Neuronal stem cell (in vitro differentiated cells): ENCODE measurements at regions not wholly inside any gene's neighbourhood (a gene's known extent, or its start where the extent isn't known, plus 50 kb on each side); places are given as distances from the start of the nearest gene placed in this dataset.

Experiments used
- DNase-seq: peaks from one replicate; pipeline ENCODE4 v3.0.0-alpha.2; 2013; ENCODE audit warnings: low spot score
- H2AFZ ChIP-seq: one replicate; pipeline ENCODE4 v1.6.1; 2013; ENCODE audit warnings: mild to moderate bottlenecking, low read length, inconsistent platforms
- H2AK5ac ChIP-seq: 2 replicates; pipeline ENCODE4 v1.6.1; 2013; ENCODE audit warnings: low read depth, mild to moderate bottlenecking, inconsistent platforms, low read length, moderate library complexity, mixed read lengths
- H2BK120ac ChIP-seq: 2 replicates; pipeline ENCODE4 v1.6.1; 2013; ENCODE audit warnings: low read depth, mild to moderate bottlenecking, inconsistent platforms, low read length, moderate library complexity, mixed read lengths
- H2BK12ac ChIP-seq: one replicate; pipeline ENCODE4 v1.6.1; 2013; ENCODE audit warnings: low read length, inconsistent platforms
- H2BK15ac ChIP-seq: 2 replicates; pipeline ENCODE4 v1.6.1; 2013; ENCODE audit warnings: mild to moderate bottlenecking, low read length, inconsistent platforms, mixed read lengths
- H2BK5ac ChIP-seq: one replicate; pipeline ENCODE4 v1.6.1; 2013; ENCODE audit warnings: inconsistent platforms, mild to moderate bottlenecking, low read length, moderate library complexity
- H3K14ac ChIP-seq: one replicate; pipeline ENCODE4 v1.6.1; 2013; ENCODE audit warnings: low read length, inconsistent platforms
- H3K18ac ChIP-seq: 2 replicates; pipeline ENCODE4 v1.6.1; 2013; ENCODE audit warnings: low read length, inconsistent platforms
- H3K23ac ChIP-seq: 2 replicates; pipeline ENCODE4 v1.6.1; 2013; ENCODE audit warnings: low read depth, mild to moderate bottlenecking, mixed read lengths, low read length, inconsistent platforms; ENCODE audit not compliant: poor library complexity
- H3K27ac ChIP-seq: replicated peaks from 3 replicates; pipeline ENCODE4 v1.5.1; 2013; ENCODE audit warnings: low read length, inconsistent platforms
- H3K27me3 ChIP-seq, 3 experiments: 2 replicates each; pipeline ENCODE4 v1.6.1; 2013; ENCODE audit warnings: low read length in 3 of 3, mild to moderate bottlenecking in 2 of 3, inconsistent platforms in 1 of 3, low read depth in 1 of 3, mixed read lengths in 1 of 3, moderate library complexity in 1 of 3; ENCODE audit not compliant: control insufficient read depth in 3 of 3, insufficient read depth in 3 of 3
- H3K36me3 ChIP-seq, 2 donors: replicated peaks in 1 of 2; 2 replicates each; pipeline ENCODE4 v1.6.1; 2013; ENCODE audit warnings: low read length in 2 of 2; ENCODE audit not compliant: control insufficient read depth in 2 of 2, insufficient read depth in 2 of 2
- H3K4ac ChIP-seq: 2 replicates; pipeline ENCODE4 v1.6.1; 2013; ENCODE audit warnings: inconsistent platforms, mild to moderate bottlenecking, low read length, moderate library complexity
- H3K4me1 ChIP-seq, 2 donors: 1 replicate in 1 of 2; 2 replicates in 1 of 2; pipeline ENCODE4 v1.6.1; 2013; ENCODE audit warnings: low read length in 2 of 2, low read depth in 1 of 2; ENCODE audit not compliant: control insufficient read depth in 2 of 2, insufficient read depth in 1 of 2
- H3K4me2 ChIP-seq: one replicate; pipeline ENCODE4 v1.6.1; 2013; ENCODE audit warnings: mild to moderate bottlenecking, low read length, inconsistent platforms; ENCODE audit not compliant: insufficient read depth, poor library complexity, severe bottlenecking
- H3K4me3 ChIP-seq, 2 donors: 2 replicates each; pipeline ENCODE4 v1.5.1; 2013; ENCODE audit warnings: low read length in 2 of 2, mild to moderate bottlenecking in 2 of 2, inconsistent platforms in 1 of 2, moderate library complexity in 1 of 2
- H3K79me1 ChIP-seq: one replicate; pipeline ENCODE4 v1.6.1; 2013; ENCODE audit warnings: low read depth, mild to moderate bottlenecking, inconsistent platforms, low read length, moderate library complexity
- H3K9ac ChIP-seq: one replicate; pipeline ENCODE4 v1.6.1; 2013; ENCODE audit warnings: mild to moderate bottlenecking, low read depth, low read length, inconsistent platforms; ENCODE audit not compliant: poor library complexity
- H3K9me3 ChIP-seq, 2 donors: replicated peaks in 1 of 2; 2 replicates each; pipeline versions ENCODE3 to v1.6.1; 2013; ENCODE audit warnings: low read length in 2 of 2, mild to moderate bottlenecking in 2 of 2, inconsistent platforms in 1 of 2, low read depth in 1 of 2, mixed read lengths in 1 of 2, moderate library complexity in 1 of 2; ENCODE audit not compliant: control insufficient read depth in 2 of 2, insufficient read depth in 1 of 2
- H4K8ac ChIP-seq: one replicate; pipeline ENCODE4 v1.6.1; 2013; ENCODE audit warnings: low read depth, mild to moderate bottlenecking, inconsistent platforms, low read length, moderate library complexity
- H4K91ac ChIP-seq: one replicate; pipeline ENCODE4 v1.6.1; 2013; ENCODE audit warnings: low read length, low read depth, mild to moderate bottlenecking, inconsistent platforms; ENCODE audit not compliant: poor library complexity
- WGBS, 2 donors: extraction: QIAGEN DNeasy Blood & Tissue Kit; methylation state at CpG; one replicate each; pipeline ENCODE4 v1.1.7; 2013; ENCODE audit warnings: missing lambda C conversion rate in 2 of 2, mixed read lengths in 1 of 2; ENCODE audit not compliant: insufficient read length in 2 of 2, insufficient replicate concordance in 1 of 2; ENCODE audit errors: extremely low coverage in 2 of 2; 5-methylcytosine and 5-hydroxymethylcytosine counted together

GRCh38 chr2:57656198-57656597 lies 390.4 kb upstream of the VRK2 start:
- Histone ChIP-seq H3K27ac (no peak overlapping the region), H3K14ac (no peak overlapping the region), H2AFZ (no peak overlapping the region), H2BK5ac (no peak overlapping the region), H3K27me3 (no peaks in the 10 kb centered on the region), H4K91ac (no peak overlapping the region), H3K4me3 (no peak overlapping the region), H3K18ac (no peak overlapping the region), H2BK12ac (no peak overlapping the region), H2AK5ac (no peak overlapping the region), H3K4ac (no peak overlapping the region), H3K23ac (no peak overlapping the region), H3K36me3 (no peaks in the 10 kb centered on the region), H3K4me2 (no peak overlapping the region), H2BK15ac (no peak overlapping the region), H3K9ac (no peak overlapping the region), H3K79me1 (no peaks in the 10 kb centered on the region), H3K4me1 (no peaks in the 10 kb centered on the region), H4K8ac (no peak overlapping the region), H3K9me3 (no peaks in the 10 kb centered on the region), H2BK120ac (no peak overlapping the region)
- DNase-seq, result no peak
- WGBS, 2 donors, result no CpG with 5 or more reads among the region's 3 CpGs

- H3K18ac ChIP-seq, result no peak overlapping the region
- H3K79me1 ChIP-seq, result no peaks in the 10 kb centered on the region
- no peak overlapping the region for H3K4ac ChIP-seq
- no peak for DNase-seq
- H3K27me3 ChIP-seq, result no peaks in the 10 kb centered on the region
- no peak overlapping the region for H3K14ac ChIP-seq
- no peak overlapping the region for H3K27ac ChIP-seq
- H3K36me3 ChIP-seq, result no peaks in the 10 kb centered on the region
- H3K4me2 ChIP-seq, result no peak overlapping the region
- H3K9me3 ChIP-seq, result no peaks in the 10 kb centered on the region
- no peak overlapping the region for H4K8ac ChIP-seq
- no peak overlapping the region for H3K23ac ChIP-seq
- H4K91ac ChIP-seq, result no peak overlapping the region
- H3K4me1 ChIP-seq, result no peaks in the 10 kb centered on the region
- no CpG with 5 or more reads among the region's 1 CpG for WGBS, 2 donors
- no peak overlapping the region for H3K4me3 ChIP-seq
- H2AK5ac ChIP-seq, result no peak overlapping the region
- no peak overlapping the region for H2BK15ac ChIP-seq
- no peak overlapping the region for H2AFZ ChIP-seq
- H3K9ac ChIP-seq, result no peak overlapping the region
- H2BK5ac ChIP-seq, result no peak overlapping the region
- H2BK12ac ChIP-seq, result no peak overlapping the region
- H2BK120ac ChIP-seq, result no peak overlapping the region
These were observed 377.0 kb upstream of the VRK2 start for GRCh38 chr2:57669570-57669969.

GRCh38 chr2:57674025-57674424 lies 372.6 kb upstream of the VRK2 start:
- no peak overlapping the region for H4K91ac ChIP-seq
- WGBS, 2 donors, result no CpG with 5 or more reads among the region's 2 CpGs
- H3K4me3 ChIP-seq, result no peak overlapping the region

GRCh38 chr2:57674743-57675142 lies 371.9 kb upstream of the VRK2 start:
- Histone ChIP-seq H3K4me2 (no peak overlapping the region), H2BK120ac (no peak overlapping the region), H2BK5ac (no peak overlapping the region), H4K91ac (no peak overlapping the region), H3K36me3 (no peaks in the 10 kb centered on the region), H2BK12ac (no peak overlapping the region), H3K4me3 (no peak overlapping the region), H3K18ac (no peak overlapping the region), H3K9me3 (no peaks in the 10 kb centered on the region), H4K8ac (no peak overlapping the region), H3K9ac (no peak overlapping the region), H3K4me1 (no peaks in the 10 kb centered on the region), H3K79me1 (no peaks in the 10 kb centered on the region), H3K14ac (no peak overlapping the region), H2AK5ac (no peak overlapping the region), H3K4ac (no peak overlapping the region), H3K27ac (no peak overlapping the region), H2BK15ac (no peak overlapping the region), H3K23ac (no peak overlapping the region), H2AFZ (no peak overlapping the region), H3K27me3 (no peaks in the 10 kb centered on the region)
- no CpG with 5 or more reads among the region's 2 CpGs for WGBS, 2 donors
- no peak for DNase-seq

More at GRCh38 chr2:57674025-57674424, 372.6 kb upstream of the VRK2 start:
- Histone ChIP-seq H3K27me3 (no peaks in the 10 kb centered on the region), H3K27ac (no peak overlapping the region), H2AFZ (no peak overlapping the region), H3K4ac (no peak overlapping the region), H3K23ac (no peak overlapping the region), H3K18ac (no peak overlapping the region), H2AK5ac (no peak overlapping the region), H4K8ac (no peak overlapping the region), H3K14ac (no peak overlapping the region), H3K79me1 (no peaks in the 10 kb centered on the region), H3K9ac (no peak overlapping the region), H3K36me3 (no peaks in the 10 kb centered on the region), H3K4me1 (no peaks in the 10 kb centered on the region), H3K4me2 (no peak overlapping the region), H2BK12ac (no peak overlapping the region), H2BK15ac (no peak overlapping the region), H3K9me3 (no peaks in the 10 kb centered on the region), H2BK120ac (no peak overlapping the region), H2BK5ac (no peak overlapping the region)
- no peak for DNase-seq
